ENCODE measurements at regions not wholly inside any gene's neighbourhood (a gene's known extent, or its start where the extent isn't known, plus 50 kb on each side); places are given as distances from the start of the nearest gene placed in this dataset.
A peak's percentile ranks its signal among the peaks of the same experiment; 100 is the strongest.

DNA sequence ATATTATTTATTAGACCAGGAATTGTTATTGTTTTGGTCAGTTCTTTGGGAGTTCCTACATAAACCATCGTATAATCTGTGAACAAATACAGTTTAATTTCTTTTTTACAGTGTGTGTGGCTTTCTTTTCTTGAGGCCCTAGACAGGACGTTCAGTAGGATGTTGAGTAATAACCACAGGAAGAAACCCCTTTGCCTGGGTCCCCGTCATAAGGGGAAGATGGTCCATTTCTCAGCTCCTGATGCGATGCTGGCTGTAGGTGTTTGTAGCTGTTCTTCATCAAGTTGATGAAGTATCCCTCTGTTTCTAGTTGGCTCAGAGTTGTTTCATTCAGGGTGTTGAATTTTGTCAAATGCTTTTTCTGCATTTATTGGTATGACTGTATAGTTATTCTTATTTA, 219.7 kb upstream of the ADARB2 start:
- ChIA-PET POLR2A (ENCODE audit: low non-redundant PET) (no interaction called here), CTCF (interaction anchor here (0.6 kb wide), 1 partner anchor 470 kb away, joined by 3 read pairs; no protein-coding TSS in a partner anchor)
- TF ChIP-seq, protein P1, sequence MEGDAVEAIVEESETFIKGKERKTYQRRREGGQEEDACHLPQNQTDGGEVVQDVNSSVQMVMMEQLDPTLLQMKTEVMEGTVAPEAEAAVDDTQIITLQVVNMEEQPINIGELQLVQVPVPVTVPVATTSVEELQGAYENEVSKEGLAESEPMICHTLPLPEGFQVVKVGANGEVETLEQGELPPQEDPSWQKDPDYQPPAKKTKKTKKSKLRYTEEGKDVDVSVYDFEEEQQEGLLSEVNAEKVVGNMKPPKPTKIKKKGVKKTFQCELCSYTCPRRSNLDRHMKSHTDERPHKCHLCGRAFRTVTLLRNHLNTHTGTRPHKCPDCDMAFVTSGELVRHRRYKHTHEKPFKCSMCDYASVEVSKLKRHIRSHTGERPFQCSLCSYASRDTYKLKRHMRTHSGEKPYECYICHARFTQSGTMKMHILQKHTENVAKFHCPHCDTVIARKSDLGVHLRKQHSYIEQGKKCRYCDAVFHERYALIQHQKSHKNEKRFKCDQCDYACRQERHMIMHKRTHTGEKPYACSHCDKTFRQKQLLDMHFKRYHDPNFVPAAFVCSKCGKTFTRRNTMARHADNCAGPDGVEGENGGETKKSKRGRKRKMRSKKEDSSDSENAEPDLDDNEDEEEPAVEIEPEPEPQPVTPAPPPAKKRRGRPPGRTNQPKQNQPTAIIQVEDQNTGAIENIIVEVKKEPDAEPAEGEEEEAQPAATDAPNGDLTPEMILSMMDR (conservative IDR thresholded peaks at IDR 0.05; ENCODE audit: low read depth): no peak
- H3K27ac ChIP-seq: no peak overlapping the region
- no peak for DNase-seq (ENCODE audit: low spot score)

DNA sequence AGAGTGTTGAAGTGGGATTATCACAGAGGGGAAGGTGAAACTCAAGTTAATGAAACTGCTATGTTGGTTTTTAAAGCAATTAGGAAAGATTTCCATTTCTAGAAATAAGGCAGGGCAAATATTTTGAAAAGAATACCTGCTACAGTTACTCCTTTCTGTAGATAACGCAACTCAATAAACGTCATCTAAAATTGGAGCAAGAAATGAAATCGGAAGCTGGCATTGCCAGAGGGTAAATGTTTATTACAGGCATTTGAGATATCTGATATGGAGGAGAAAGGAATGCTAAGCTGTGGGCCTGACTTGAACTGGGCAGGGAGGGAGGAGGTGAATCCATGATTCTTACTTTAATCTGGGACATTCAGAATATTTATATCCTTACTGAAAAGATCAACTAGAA, 217.0 kb upstream of the ADARB2 start:
- POLR2A ChIA-PET (ENCODE audit: low non-redundant PET): no interaction called here
- H3K27ac ChIP-seq: no peak overlapping the region
- CTCF ChIA-PET: no interaction called here
- DNase-seq (ENCODE audit: low spot score): peak; percentile 39
- TF ChIP-seq, protein P1 (conservative IDR thresholded peaks at IDR 0.05; ENCODE audit: low read depth): no peak

DNA sequence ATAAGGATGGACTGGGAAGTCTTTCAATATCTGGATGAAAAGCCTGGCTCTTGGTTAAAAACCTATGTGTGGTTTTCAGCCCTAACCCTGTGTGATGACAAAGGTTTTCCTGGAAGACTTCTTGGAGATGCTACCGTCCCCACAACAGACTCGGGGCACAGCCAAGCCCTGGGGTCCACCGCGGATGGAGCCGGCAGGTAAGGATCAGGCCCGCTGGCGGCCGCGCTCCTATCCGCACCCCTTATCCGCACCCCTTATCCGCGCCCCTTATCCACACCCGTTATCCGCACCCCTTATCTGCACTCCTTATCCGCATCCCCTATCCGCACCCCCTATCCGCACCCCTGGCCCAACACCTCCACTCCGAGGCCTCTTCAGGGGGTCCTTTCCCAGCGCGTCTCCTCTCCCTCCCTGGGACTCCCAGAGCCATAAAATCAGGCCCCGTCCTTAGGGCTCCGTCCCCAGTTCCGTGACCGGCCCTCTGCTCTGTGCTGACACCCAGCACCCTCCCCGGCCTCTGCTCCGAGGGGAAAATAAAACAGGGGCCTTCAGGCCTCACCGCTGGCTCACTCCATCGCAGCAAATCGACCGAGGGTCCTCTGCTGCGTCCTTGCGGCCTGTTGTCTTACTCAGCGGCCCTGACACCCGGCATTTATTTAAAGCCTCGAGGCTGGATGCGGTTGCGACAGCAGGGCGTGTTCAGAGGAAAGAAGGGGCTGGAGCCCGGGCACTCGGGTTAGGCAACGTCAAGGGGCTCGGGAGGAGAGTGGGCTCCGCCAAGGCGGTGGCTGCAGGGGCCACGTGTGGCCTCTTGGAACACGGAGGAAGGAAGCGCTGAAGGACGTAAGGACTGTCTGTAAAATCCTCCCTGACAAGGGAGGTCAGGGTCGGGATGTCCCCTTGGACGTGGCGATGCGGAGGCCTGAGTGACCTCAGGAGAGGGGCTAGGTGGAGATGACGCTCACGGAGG, 215.1 kb upstream of the ADARB2 start:
- no peak for DNase-seq (ENCODE audit: low spot score)
- TF ChIP-seq, protein P1 (conservative IDR thresholded peaks at IDR 0.05; ENCODE audit: low read depth): no peak
- ChIA-PET POLR2A (ENCODE audit: low non-redundant PET) (no interaction called here), CTCF (no interaction called here)
- H3K27ac ChIP-seq: no peak overlapping the region

DNA sequence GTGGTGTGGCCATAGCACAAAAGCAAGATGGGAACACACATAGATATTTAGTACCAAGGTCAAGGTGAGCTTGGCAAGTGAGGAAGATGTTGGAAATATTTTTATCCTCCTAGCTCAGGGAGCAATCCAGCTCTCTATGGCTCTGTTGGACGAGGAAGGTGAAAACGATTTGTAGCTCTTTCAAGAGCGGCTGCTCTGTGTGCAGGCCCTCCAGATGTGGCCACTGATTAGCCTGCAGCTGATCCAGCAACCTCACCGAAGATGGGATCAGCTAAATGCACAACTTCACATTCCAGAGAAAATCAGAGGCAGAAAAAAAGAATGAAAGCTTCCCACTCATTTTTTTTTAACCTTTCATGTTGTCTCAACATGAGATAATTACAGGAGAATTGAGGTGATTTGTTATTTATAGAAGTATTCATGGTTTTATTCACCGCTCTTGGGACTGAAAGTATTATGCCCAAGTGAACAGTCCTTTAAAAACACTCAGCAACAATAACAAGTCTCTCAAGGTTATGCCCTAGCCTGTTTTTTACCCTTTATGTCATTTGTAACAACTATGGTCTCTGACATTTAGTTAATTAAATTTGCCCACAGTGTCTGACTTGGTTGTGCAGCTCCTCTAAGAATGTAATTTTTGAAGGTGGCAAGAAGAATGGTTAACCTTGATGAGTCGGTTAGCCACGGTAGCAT, 213.6 kb upstream of the ADARB2 start:
- ChIA-PET POLR2A (ENCODE audit: low non-redundant PET) (interaction anchor here (0.6 kb wide), 1 partner anchor 1046 kb away, joined by 6 read pairs; no protein-coding TSS in a partner anchor), CTCF (no interaction called here)
- DNase-seq (ENCODE audit: low spot score): no peak
- TF ChIP-seq, protein P1 (conservative IDR thresholded peaks at IDR 0.05; ENCODE audit: low read depth): no peak
- H3K27ac ChIP-seq: no peak overlapping the region

DNA sequence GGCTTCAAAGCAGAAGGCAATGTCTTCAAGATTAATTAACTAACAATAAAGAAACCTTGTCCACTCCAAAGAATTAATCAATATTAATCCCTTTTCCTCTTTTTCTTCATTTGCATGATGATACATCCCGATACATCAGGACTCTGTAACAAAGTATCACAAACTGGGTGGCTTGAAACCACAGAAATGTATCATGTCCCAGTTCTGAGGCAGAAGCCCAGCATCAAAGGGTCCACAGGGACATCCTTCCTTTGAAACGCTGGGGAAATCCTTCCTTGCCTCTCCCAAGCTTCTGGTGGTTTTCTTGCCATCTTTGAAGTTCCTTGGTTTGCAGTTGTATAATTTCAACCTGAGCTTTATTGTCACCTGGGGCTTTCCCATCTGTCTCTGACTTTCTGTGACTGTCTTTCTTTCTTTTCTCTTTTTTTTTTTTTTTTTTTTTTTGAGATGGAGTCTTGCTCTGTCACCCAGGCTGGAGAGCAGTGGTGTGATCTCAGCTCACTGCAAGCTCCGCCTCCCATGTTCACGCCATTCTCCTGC, 210.2 kb upstream of the ADARB2 start:
- POLR2A ChIA-PET (ENCODE audit: low non-redundant PET): no interaction called here
- CTCF ChIA-PET: no interaction called here
- DNase-seq (ENCODE audit: low spot score): no peak
- TF ChIP-seq, protein P1 (conservative IDR thresholded peaks at IDR 0.05; ENCODE audit: low read depth): no peak
- H3K27ac ChIP-seq: no peak overlapping the region

DNA sequence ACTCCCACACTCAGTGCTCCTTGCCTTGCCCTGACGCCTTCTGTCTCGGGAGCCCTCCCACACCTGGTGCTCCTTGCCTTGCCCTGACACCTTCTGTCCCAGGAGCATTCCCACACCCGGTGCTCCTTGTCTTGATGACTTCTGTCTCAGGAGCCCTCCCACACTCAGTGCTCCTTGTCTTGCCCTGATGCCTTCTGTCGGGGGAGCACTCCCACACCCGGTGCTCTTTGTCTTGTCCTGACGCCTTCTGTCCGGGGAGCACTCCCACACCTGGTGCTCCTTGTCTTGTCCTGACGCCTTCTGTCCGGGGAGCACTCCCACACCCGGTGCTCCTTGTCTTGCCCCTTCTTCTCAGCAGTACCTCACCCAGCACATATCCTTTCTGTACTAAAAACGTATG, 207.2 kb upstream of the ADARB2 start:
- TF ChIP-seq, protein P1 (conservative IDR thresholded peaks at IDR 0.05; ENCODE audit: low read depth): no peak
- ChIA-PET CTCF (no interaction called here), POLR2A (ENCODE audit: low non-redundant PET) (no interaction called here)
- no peak for DNase-seq (ENCODE audit: low spot score)
- no peak overlapping the region for H3K27ac ChIP-seq
